GM12878 (cell line): ENCODE measurements at regions not wholly inside any gene's neighbourhood (a gene's known extent, or its start where the extent isn't known, plus 50 kb on each side); places are given as distances from the start of the nearest gene placed in this dataset.

Source experiments
- ATAC-seq: fragments of 200-7000 bp; cut with Tn5 transposase; 3 replicates; pipeline ENCODE4 v1.9.1; 2020; ENCODE audit warnings: mild to moderate bottlenecking, moderate library complexity
- BruUV-seq: library from RNA; stranded (reverse); fragments of 400-500 nt; replicated peaks from 2 replicates; lab custom pipeline; 2021; lab: Mats Ljungman, UMichigan
- CTCF ChIA-PET: fragments of 300-600 bp; sonication (Branson Sonifier 250); formaldehyde crosslinking; extraction: SDS; loops from one replicate; lab custom pipeline; 2021; ENCODE audit warnings: inconsistent platforms; lab: Yijun Ruan, JAX
- POLR2A ChIA-PET: fragments of 350-600 bp; formaldehyde crosslinking; extraction: SDS; loops from one replicate; lab custom pipeline; 2021; ENCODE audit warnings: inconsistent platforms; lab: Charles Lee
- RAD21 ChIA-PET: fragments of 300-600 bp; sonication (Branson Sonifier 250); formaldehyde crosslinking; loops from one replicate; lab custom pipeline; 2023; ENCODE audit warnings: antibody characterized with exemption; ENCODE audit not compliant: unreplicated experiment; lab: Charles Lee
- SMC1A ChIA-PET: fragments of 300-600 bp; sonication (Branson Sonifier 250); formaldehyde crosslinking; loops from one replicate; lab custom pipeline; 2023; ENCODE audit not compliant: unreplicated experiment, uncharacterized antibody; lab: Charles Lee
- DNase-seq: peaks from one replicate; pipeline ENCODE4 v3.0.0-alpha.2; 2011; ENCODE audit warnings: low read depth, low spot score
- FAIRE-seq: peaks from 3 replicates; lab custom pipeline; 2011; peaks lifted over from hg19 to GRCh38; lab: Jason Lieb, UNC
- H2AFZ ChIP-seq: 2 replicates; pipeline ENCODE4 v1.6.0; 2011; ENCODE audit warnings: low read depth, low read length, control low read depth; ENCODE audit not compliant: control insufficient read depth
- H3K27ac ChIP-seq: 2 replicates; pipeline ENCODE4 v1.5.1; 2011; ENCODE audit warnings: control low read depth; ENCODE audit not compliant: control insufficient read depth, insufficient read depth
- H3K27me3 ChIP-seq, 2 experiments: replicated peaks in 1 of 2; 2 replicates each; pipeline versions ENCODE4 v1.6.0 to v1.6.1; 2011; ENCODE audit warnings: low read length in 1 of 2; ENCODE audit not compliant: control insufficient read depth in 2 of 2, insufficient read depth in 2 of 2
- H3K36me3 ChIP-seq, 2 experiments: 2 replicates each; pipeline ENCODE4 v1.5.1; 2011; ENCODE audit warnings: low read length in 1 of 2; ENCODE audit not compliant: control insufficient read depth in 2 of 2, insufficient read depth in 2 of 2
- H3K4me1 ChIP-seq: 2 replicates; pipeline ENCODE4 v1.6.1; 2011; ENCODE audit warnings: mild to moderate bottlenecking, low read length, moderate library complexity, mixed read lengths; ENCODE audit not compliant: control insufficient read depth, insufficient read depth
- H3K4me2 ChIP-seq: 2 replicates; pipeline ENCODE4 v1.6.0; 2011; ENCODE audit warnings: control low read depth; ENCODE audit not compliant: control insufficient read depth, insufficient read depth
- H3K4me3 ChIP-seq: fragments of 200-600 bp; sonication (generic); 2 replicates; pipeline ENCODE4 v1.5.1; 2016
- H3K79me2 ChIP-seq: 2 replicates; pipeline ENCODE4 v1.6.0; 2011; ENCODE audit warnings: low read length; ENCODE audit not compliant: control insufficient read depth, insufficient read depth
- H3K9ac ChIP-seq: 2 replicates; pipeline ENCODE4 v1.8.0; 2011; ENCODE audit warnings: low read length, control low read depth, mixed read lengths; ENCODE audit not compliant: control insufficient read depth, insufficient read depth
- H3K9me3 ChIP-seq: replicated peaks from 3 replicates; pipeline ENCODE4 v1.5.1; 2011; ENCODE audit warnings: mild to moderate bottlenecking, low read length; ENCODE audit not compliant: control insufficient read depth, insufficient read depth
- H4K20me1 ChIP-seq: 2 replicates; pipeline ENCODE4 v1.6.0; 2011; ENCODE audit not compliant: control insufficient read depth, insufficient read depth
- ATF2 ChIP-seq: IDR thresholded peaks from 2 replicates; pipeline ENCODE4 v1.6.1; 2012; ENCODE audit warnings: low read length, inconsistent platforms
- EED ChIP-seq: sonication (generic); IDR thresholded peaks from 2 replicates; pipeline ENCODE4 v1.6.1; 2016; ENCODE audit warnings: antibody characterized with exemption, low read depth
- MAX ChIP-seq: IDR thresholded peaks from 2 replicates; pipeline ENCODE4 v1.6.1; 2012; ENCODE audit warnings: low read depth, low read length, improper control_type of control experiment
- NFYA ChIP-seq: IDR thresholded peaks from 2 replicates; pipeline ENCODE4 v1.6.1; 2011; ENCODE audit warnings: low read depth, mild to moderate bottlenecking, low read length, improper control_type of control experiment, borderline replicate concordance
- NKRF ChIP-seq: fragments of 450-650 bp; conservative IDR thresholded peaks from 2 replicates; pipeline ENCODE4 v1.6.1; 2017; ENCODE audit warnings: mild to moderate bottlenecking, moderate library complexity
- WGBS: methylation state at CpG from one replicate; pipeline ENCODE4 v1.1.6; 2016; ENCODE audit warnings: low lambda C conversion rate; ENCODE audit not compliant: insufficient replicate concordance, insufficient coverage; ENCODE audit errors: missing lambda C conversion rate; 5-methylcytosine and 5-hydroxymethylcytosine counted together
- in situ Hi-C: fragments of 300-500 bp; cut with MboI; formaldehyde crosslinking; loops from 9 replicates; pipeline ENCODE4 v1.14.3; 2018; ENCODE audit warnings: mixed read lengths
- intact Hi-C: fragments of 100-400 bp; cut with micrococcal nuclease; formaldehyde crosslinking; loops from one replicate; pipeline ENCODE4 v1.14.2; 2022; ENCODE audit not compliant: unreplicated experiment

- no peak for TF ChIP-seq NKRF
- TF ChIP-seq, all 136 proteins: peak for 0
Observed at GRCh38 chr2:122011493-122012270, 256.2 kb downstream of the TSN start (continued).

- Histone ChIP-seq H3K4me2 (no peak overlapping the region), H3K9ac (no peak overlapping the region), H3K27me3 (no peaks in the 10 kb centered on the region), H3K9me3 (no peaks in the 10 kb centered on the region), H3K27ac (no peak overlapping the region), H3K79me2 (no peaks in the 10 kb centered on the region), H4K20me1 (no peaks in the 10 kb centered on the region), H3K4me3 (no peak overlapping the region)
- DNase-seq (no peak), ATAC-seq (no peak), FAIRE-seq (no peak)
- POLR2A ChIA-PET: no interaction called here
- SMC1A ChIA-PET: no interaction called here
- RAD21 ChIA-PET: no interaction called here
- in situ Hi-C loops: no loop called here
- intact Hi-C loops: no loop called here
- BruUV-seq: no TSS peak
- TF ChIP-seq EED: no peak
- no peak for TF ChIP-seq NFYA
- TF ChIP-seq MAX: no peak
- TF ChIP-seq ATF2: no peak
- TF ChIP-seq, all 136 proteins: peak for 0
- CTCF ChIA-PET: no interaction called here
- no peak overlapping the region for H2AFZ ChIP-seq
- H3K4me1 ChIP-seq: no peaks in the 10 kb centered on the region
- H3K36me3 ChIP-seq: no peaks in the 10 kb centered on the region
- WGBS: 39% methylated on average over 7 of the region's 7 CpGs
Observed at GRCh38 chr2:122018736-122019135, 263.3 kb downstream of the TSN start.
